LNCaP clone FGC (cell line): ENCODE measurements at regions not wholly inside any gene's neighbourhood (a gene's known extent, or its start where the extent isn't known, plus 50 kb on each side); places are given as distances from the start of the nearest gene placed in this dataset.

ENCODE experiments used
- DNase-seq: peaks from one replicate; pipeline ENCODE4 v3.0.0-alpha.2; 2011; ENCODE audit warnings: low read depth
- H3K4me3 ChIP-seq: 2 replicates; pipeline ENCODE4 v1.5.1; 2011; ENCODE audit warnings: mild to moderate bottlenecking, low read depth, low read length, control low read depth
- CTCF ChIP-seq: IDR thresholded peaks from 2 replicates; pipeline ENCODE4 v1.5.1; 2012; ENCODE audit warnings: mild to moderate bottlenecking; ENCODE audit not compliant: control insufficient read depth, insufficient read depth; ENCODE audit errors: extremely low read depth

GRCh38 chr2:139790807-139791752 is 1010.9 kb upstream of the NXPH2 start:
- peak; percentile 28 for DNase-seq
- peak; percentile 55 for TF ChIP-seq CTCF
- H3K4me3 ChIP-seq: no peak overlapping the region

GRCh38 chr2:139790136-139790535 is 1009.9 kb upstream of the NXPH2 start:
- H3K4me3 ChIP-seq: no peak overlapping the region
- no peak for TF ChIP-seq CTCF
- DNase-seq: no peak

- DNase-seq: no peak
Observed at GRCh38 chr2:139778732-139779131, 998.5 kb upstream of the NXPH2 start.

GRCh38 chr2:139773720-139774277 is 993.6 kb upstream of the NXPH2 start:
- no peak overlapping the region for H3K4me3 ChIP-seq
- peak; percentile 58 for DNase-seq
- TF ChIP-seq CTCF: no peak

More at GRCh38 chr2:139778732-139779131, 998.5 kb upstream of the NXPH2 start:
- no peak overlapping the region for H3K4me3 ChIP-seq
- no peak for TF ChIP-seq CTCF

- H3K4me3 ChIP-seq: no peak overlapping the region
- no peak for DNase-seq
- TF ChIP-seq CTCF: no peak
Observed at GRCh38 chr2:139769633-139770032, 989.4 kb upstream of the NXPH2 start.

GRCh38 chr2:139763705-139764104 is 983.5 kb upstream of the NXPH2 start:
- no peak for TF ChIP-seq CTCF
- H3K4me3 ChIP-seq: no peak overlapping the region
- no peak for DNase-seq
